KG1 (cell line): ENCODE measurements at regions not wholly inside any gene's neighbourhood (a gene's known extent, or its start where the extent isn't known, plus 50 kb on each side); places are given as distances from the start of the nearest gene placed in this dataset.

Source experiments
- DNase-seq: peaks from one replicate; lab custom pipeline; 2025; lab: John Stamatoyannopoulos, UW

DNA sequence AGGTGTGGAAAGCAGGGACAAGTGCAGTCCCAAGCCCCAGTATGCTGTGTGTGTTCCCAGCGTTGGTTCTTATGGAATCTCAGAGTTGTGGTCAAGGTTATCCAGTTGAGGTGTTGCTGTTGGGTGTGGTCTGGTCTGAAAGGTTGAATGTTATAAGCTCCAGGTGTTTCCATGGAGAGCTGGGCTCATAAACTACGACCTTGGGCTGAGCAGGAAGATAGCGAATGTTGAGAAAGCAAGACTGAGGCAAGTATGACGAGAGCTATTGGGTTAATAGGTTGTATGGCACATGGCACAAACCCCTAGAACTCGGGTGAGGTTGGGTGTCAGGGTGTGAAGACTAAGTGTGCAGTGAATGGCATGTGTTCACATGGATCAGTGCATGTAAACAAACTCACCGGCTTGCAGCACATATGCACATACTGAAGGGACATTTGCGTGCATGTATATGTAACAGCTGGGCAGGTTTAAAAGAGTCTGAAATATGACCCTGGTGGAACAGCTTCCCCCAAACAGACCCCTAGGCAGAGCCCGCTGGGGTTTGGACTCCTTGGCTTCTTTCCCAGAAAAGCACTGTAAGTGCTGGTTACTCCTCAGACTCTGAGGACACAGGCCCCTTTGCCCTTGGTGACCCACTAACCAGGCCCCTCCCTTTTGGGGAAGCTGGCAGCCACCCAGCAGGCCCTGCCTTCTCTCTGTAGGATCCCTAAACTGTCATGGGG is 117.5 kb downstream of the NAV1 start:
- DNase-seq = no peak

DNA sequence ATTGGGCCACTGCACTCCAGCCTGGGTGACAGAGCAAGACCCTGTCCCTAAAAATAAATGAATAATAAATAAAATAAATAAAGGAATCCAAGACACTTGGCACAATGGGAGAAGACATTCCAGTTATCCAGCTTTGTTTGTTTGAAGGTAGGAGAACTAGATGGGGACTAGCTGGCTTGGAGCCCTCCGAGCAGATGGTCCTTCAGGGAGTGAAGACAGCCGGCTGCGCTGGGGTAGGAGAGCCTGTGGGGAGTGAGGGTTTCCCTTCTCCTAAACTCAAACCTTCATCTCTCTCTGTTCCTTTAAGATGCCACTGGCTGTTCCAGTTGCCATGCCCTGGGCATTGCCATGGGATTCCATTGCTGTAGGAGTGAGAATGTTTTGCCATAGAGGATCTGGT is 120.6 kb downstream of the NAV1 start:
- DNase-seq = no peak

DNA sequence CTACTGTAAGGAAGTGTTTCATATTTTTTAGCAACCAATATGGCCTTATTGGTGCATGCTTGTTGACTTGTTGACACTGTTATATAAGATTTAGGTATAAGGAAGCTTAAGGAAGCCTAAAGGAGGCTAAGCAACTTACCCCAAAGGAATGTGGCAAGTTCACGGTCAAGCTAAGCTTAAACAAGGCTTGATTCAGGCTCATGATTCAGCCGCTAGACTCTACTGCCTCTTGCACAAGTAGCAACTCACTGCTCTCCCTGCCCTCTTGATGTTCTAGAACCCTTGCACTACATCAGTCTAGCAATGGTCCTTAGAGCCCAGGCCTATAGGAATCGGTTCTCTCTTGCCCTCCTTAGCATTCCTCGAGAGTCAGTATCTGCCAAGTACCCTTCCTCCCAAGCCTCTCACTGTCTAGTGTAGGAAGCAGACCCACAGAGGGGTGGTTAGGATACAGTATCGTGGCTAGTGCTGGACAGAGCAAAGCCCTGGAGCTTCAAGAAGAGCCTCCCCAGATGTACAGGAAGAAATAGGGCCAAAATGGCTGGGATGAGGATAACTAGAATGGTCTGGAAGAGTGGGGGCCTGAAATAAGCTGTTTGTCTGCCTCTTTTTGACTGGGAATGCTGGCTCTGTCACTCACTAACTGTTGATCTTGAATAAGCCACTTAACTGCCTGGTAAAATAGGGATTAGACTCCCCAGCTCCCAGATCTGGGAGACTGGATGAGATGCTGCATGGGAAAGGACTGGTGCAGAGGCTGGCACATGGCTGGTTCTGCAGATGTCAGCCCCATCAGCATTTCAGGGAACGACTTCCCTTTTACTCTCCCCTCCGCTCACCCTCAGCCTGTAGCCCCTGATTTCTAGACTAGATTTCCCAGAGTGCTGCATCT is 122.2 kb downstream of the NAV1 start:
- no peak for DNase-seq

DNA sequence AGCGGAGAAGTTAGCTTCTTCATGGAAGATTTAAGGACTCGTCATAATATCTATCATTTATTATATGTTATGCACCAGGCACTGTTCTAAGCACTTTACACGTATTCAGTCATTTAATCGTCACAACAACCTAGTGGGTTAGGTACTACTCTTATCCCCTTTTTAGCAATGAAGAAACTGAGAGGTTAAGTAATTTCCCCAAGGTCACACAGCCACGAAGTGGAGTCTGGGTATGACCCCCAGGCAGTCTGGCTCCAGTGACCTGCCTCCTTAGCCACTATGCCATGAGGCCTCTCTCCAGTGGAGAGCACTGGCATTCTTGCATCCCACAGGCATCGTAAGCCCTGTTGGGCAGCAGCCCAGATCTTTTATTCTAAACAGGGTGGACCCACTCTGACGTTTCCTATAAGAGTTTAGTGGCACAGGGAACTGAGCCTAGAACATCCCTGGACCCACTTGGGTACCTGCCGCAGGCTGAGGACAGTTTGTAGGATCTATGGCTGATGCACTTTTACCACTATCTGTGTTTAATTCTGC is 123.0 kb downstream of the NAV1 start:
- no peak for DNase-seq

DNA sequence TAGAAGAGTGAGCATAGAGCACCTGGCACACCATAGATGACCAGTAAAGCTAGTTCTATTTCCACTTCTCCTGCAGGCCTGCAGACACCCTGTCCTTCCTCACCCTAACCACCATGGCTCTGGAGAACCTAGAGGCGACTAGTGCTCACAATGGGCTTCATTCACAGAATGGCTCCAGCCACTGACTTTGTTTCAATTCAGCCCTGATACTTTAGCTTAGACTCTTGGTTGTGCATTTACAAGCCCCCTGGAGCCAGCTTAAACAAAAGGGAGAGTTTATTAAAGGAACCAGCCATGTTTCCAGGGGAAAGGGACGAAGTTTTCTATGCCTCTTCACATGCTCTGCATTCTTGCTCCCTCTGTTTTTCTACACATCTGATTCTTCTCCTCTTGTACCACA is 123.7 kb downstream of the NAV1 start:
- DNase-seq = no peak

DNA sequence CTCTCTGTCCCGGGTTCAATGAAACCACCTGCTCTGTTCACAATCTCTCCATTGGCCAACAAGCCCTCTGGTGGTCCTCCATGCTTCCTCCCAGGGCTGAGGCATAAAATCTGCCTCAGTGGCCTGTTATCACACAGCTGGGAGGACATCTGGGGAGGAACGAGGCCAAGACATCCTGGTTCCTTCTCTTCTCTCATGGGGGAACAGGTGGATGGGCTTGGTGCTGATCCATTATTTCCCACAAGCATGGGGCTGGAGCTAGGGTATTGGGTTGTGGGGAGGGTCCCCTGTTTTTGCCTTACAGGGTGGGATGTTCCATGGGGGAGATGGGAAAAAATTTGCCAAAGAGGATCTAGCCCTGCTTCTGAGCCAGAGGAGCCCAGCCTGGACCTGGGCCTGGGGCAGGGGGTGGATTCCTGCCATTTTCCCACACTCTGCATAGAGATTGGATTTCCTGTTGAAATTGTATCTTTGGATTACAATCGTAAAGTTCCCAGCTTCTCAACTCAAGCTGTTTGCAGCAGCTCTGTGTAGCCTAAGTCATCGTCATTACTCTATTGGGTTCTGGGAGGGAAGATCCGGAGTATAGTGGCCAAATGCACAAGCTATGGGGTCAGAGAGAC is 124.7 kb downstream of the NAV1 start:
- no peak for DNase-seq

DNA sequence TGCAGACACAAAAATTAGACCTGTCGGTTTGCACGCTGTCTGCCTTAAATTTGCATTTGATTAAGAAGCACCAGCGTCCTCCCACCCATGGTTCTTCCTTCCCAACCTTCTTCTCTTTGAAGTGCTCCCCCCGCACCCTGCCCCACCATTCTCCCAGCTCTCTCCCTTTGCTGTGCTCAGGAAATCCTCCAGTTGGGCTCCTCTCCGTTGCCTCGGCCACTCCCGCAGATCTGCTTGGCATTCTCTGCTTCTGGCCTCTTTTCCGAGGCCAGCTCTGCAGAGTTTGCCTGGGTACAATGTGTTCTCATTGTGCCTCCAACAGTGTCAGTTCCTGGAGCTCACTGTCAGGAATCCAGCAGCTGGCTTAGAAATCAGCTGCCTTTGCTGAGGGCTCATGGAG is 126.1 kb downstream of the NAV1 start:
- no peak for DNase-seq

DNA sequence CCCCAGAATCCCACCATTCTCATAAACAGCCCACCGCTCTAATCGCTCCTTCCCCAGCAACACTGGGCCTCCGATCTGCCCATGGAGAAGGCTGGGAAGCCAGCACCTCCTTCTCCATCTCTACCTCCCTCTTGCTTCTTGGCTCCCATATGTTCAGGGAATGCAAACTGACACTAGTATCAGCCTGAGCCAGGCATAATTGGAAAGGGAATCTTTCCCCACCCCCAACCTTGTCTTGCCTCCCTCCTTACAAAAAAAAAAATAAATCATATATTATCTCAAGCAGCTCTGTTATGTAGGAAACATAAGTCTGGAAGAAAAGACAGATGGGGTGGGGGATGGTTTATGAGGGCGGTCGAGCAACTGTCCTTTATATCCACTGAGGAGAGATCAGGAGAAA is 127.2 kb downstream of the NAV1 start:
- DNase-seq = no peak

DNA sequence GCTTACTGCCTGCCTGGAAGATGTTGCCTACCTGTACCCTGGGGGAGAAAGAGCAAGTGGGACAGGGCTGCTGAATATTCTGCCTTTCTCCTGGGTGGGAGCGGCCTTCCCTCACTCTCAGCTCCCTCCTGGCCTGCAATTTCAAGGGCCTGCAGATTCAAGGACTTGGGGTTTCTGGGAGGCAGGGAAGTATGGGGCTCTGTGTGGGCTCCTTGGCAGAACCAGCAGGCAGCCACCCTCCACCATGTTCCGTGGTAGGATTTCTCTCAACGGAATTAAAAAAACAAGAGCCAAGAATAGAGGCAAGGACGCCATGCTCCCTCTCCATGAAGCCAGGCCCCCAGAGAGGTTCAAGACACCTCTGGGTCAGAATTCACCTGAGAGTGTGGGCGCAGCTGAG is 127.7 kb downstream of the NAV1 start:
- DNase-seq = no peak

DNA sequence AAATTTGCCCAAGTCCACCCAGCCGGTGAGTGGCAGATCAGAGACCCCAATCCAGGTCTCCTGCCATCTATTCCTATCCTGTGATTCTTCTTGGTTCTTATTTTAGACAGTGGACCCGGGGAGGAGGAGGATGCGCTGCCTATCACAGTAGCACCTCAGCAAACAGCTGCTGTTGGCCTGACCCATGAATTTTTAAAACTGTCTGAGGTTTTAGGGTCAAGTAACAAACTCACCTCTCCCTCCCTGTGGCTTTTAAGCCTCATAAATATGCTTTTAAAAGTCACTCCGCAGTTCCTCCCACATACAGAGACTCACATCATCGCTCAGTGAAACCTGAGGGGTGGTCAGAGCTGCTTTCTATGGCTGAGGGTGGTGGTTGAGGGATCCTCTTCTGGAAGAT is 128.6 kb downstream of the NAV1 start:
- no peak for DNase-seq

DNA sequence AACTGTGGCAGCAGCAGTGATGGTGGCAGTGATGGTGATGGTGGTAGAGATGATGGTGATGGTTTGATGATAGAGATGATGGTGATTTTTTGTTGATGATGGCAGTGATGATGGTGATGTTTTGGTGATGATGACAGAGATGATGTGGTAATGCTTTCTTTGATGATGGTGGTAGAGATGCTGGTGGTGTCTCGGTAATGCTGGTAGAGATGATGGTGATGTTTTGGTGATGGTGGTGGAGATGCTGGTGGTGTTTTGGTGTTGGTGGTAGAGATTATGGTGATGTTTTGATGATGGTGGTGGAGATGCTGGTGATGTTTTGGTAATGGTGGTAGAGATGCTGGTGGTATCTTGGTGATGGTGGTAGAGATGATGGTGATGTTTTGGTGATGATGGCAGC is 131.6 kb downstream of the NAV1 start:
- no peak for DNase-seq

DNA sequence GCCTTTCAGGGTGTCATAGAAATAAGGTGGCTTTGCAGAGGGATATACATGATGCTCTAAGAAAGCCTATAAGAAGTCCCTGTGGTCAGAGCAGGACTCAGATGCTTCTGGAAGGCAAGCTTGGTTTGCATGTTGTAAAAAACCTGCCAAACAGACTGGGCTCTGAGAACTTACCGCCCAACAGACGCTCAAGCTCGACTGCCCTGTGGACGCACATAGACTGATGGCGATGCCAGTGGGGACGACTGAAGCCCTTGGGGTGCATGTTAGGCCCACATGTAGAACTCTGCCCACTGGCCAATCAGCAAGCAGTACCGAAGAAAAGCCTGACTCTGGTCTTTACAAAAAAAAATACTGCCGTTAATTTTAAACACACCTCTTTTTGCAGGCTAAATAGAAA is 133.8 kb downstream of the NAV1 start:
- DNase-seq = no peak

DNA sequence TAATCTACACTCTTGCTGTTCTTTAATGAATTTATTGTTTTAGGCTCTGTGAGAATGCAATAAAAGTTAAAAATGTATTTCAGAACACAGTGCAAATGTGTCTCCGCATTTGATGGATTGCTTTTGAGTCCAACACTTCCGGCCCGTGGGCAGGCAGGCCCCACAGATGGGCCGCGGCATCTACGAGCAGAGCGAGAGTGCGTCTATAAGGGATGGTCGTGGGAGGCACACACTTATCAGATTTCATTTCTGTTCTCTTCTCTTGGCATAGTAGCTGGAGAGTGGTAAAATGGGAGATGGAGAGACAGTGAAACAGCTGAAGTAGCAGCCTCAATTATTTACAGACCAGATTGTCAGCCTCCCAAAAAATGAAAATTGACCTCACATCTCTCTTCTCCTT is 134.2 kb downstream of the NAV1 start:
- no peak for DNase-seq

DNA sequence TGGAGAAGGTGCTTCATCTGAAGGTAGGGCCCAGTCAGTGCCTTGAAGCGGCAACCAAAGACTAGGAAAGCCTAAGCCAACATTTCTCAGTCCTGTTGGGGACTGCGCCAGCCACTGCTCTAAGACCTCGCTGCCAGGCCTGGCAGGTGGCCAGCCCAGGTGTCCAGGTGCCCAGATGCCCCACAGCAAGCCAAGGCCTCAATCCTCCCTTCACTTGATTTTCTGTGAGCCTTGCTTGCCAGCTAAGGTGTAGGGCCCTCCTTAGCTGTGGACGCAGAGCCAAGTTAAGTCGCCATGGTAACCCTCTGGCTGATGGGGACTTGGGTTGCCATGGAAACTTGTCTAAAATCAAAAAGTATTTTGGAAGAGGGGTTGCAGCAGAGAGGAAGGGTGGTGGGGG is 135.0 kb downstream of the NAV1 start:
- no peak for DNase-seq

DNA sequence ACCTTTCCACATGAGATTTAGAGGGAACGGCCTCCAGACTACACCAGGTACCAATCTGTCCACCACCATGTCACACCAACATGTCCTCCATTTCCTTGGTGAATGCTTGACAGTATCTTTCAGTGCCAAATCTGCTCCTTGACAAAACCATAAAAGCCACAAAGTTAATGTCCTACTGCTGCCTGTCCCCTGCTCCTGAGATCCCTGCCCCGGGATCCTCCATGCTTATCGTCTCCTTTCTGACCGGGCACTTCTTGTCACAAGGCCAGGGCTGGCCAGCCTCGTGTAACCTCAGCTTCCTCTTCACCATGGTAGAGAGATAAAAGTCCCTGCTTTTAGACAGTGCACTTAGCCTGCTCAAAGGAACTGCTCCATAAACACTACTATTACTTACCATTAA is 136.2 kb downstream of the NAV1 start:
- DNase-seq = no peak

DNA sequence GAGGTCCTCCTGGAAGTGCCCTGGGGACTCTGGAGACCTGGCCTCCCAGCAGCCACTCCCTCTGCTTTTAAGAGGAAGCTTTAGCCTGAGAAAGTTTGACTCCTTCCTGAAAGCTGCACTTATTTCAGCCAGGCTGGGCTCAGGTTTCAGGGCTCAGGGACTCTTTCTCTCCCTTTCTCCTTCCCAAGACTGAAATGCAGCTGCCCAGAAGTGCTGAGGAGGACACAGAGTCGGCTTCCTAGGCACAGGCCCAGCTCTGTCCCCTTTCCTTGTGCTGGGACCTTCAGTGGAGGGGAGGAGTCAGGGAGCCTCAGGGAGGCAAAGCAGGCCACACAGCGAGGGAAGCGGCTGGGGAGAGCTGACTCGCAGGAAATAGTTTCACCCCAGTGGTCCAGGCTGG is 137.3 kb downstream of the NAV1 start:
- no peak for DNase-seq

DNA sequence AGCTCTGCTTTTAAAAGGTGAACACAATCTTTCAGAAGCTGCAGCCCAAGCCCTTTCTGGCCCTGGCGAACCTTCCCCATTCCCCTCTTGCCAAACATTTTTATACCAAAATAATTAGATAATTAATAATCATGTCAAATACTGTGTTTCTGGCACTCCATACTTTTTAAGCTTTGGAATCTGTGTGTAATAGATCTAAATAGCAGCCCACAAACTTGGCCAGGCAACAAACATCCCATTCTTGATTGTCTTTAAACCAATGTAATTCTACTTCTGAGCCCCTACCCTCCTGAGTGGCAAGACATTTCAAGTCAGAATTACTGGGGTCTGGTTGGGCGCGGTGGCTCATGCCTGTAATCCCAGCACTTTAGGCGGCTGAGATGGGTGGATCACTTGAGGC is 137.7 kb downstream of the NAV1 start:
- no peak for DNase-seq

DNA sequence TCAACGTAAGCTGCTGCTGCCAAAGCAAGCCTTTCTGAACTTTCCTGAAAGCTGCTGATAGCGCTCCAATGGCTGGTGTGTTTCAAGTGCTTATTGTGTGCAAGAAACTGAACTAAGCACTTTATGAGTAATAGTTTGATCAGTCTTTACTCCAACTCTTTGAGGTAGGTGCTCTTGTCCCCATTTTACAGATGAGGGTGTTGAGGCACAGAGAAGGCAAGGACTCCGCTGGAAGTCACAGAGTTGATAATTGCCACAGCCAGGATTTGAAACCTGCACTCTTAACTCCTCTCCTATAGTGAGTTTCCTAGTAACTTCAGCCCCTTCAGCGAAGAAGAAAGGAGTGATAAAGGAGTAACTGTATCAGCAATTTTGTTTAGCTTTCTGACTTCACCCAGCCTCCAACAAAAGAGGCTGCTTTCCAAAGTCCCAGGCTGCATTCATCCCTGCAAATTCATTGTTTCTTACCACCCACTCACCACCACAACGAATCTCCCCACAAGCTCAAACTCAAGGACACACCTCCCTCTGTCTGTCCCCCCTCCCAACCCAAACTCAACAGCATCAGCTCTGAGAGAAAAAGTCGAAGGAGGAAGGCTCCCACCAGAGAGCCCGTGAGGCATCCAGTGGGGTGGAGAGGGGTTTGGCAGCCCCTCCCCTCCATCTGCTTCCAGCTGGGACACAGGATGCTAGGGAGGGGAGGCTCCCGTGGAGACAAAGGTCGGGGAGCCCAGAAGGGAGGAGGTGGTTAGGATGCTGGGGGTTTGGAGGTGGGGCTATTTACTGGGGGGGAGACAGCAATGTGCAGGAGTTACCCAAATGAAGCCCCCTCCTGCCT is 139.6 kb downstream of the NAV1 start:
- DNase-seq = no peak

DNA sequence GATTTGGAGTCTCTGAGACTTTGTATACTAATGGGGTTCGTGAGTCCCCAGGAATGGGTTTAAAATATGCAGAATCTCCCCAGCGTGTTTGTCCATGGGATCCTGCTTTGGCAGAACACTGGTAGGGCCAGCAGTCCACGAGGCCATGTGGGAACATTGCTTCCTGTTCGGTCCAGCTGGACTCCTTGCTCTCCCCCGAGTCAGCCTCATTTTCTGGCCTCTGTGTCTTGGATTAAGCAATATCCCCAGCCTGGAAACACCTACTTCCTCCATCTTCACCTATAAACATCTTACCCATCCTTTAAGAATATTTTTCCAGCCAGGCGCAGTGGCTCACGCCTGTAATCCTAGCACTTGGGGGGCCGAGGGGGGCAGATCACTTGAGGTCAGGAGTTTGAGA is 142.4 kb downstream of the NAV1 start:
- DNase-seq = no peak

DNA sequence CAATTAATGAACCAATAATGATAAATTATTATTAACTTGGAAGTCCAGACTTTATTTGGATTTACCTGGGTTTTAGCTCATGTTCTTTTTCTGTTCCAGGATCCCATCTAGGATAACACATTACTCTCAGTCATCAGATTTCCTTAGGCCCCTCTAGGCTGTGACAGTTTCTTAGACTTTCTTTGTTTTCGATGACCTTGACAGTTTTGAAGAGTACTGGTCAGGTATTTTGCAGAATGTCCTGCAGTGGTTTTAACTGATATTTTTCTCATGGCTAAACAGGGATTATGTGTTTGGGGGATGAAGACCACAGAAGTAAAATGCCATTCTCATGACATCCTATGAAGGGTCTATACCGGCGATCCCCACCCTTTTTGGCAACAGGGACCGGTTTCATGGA is 144.0 kb downstream of the NAV1 start:
- DNase-seq = no peak

DNA sequence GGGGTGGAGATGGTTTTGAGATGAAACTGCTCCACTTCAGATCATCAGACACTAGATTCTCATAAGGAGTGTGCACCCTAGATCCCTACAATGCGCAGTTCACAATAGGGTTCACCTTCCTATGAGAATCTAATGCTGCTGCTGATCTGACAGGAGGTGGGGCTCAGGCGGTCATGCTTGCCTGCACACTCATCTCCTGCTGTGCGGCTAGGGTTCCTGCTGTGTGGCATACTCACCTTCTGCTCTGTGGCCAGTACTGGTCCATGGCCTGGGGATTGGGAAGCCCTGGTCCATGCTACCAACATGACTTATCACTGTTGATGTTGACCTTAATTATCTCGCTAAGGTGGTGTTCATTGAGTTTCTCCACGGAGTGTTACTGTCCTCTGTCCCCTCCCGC is 144.5 kb downstream of the NAV1 start:
- DNase-seq = no peak

DNA sequence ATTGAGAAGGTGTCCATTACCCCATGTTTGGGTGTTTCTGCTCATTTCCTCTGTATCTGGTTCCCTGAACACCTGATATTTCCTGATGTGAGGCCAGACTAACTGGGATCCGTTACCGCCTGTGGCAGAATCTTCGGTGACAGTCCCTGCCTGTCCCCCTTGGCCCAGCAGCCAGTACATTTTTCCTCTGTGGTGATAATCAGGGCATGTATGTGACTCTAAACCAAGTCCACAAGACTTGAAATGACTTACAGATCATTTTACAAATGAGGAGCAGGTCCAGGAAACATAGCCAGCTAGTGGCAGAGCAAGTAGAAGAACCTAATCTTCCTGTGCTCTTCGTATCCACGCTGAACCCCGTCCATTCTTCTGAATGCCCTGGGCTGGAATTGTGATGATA is 143.5 kb upstream of the IPO9 start:
- DNase-seq = no peak
